Stimulated activated CD4-positive, alpha-beta T cell treated with anti-CD3 and anti-CD28 coated beads, TNF-alpha, amount 100 ng/mL, for 48 hours (primary cell): ENCODE measurements at regions not wholly inside any gene's neighbourhood (a gene's known extent, or its start where the extent isn't known, plus 50 kb on each side); places are given as distances from the start of the nearest gene placed in this dataset.
"Not testable (repeated sequence)": the region's sequence is repeated elsewhere in the genome, so short reads cannot be mapped to it uniquely, and the experiment has no call there.

Experiments used
- DNase-seq, 3 donors: peaks; one replicate each; pipeline ENCODE4 v3.0.0-alpha.2; 2020; ENCODE audit warnings: low read depth in 3 of 3

DNA sequence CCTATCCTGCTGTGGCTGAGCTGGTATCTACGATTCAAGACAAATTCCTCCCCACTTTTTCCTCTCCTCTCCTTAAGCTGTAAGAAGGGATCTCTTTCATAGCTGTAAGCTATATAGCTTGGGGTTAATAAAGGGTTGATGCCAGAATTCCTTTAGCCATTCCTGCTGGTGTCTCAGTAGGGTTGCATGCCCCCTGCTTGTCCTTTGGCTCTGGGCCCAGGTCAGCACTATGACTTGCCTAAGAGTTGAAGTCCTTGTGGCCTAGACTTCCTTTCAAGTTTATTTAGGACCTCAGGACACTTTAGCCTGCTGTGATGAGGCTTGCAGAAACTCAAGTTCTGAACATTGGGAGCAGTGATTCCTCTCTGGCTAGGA, 270.0 kb downstream of the AMY1C start:
- no peak for DNase-seq

DNA sequence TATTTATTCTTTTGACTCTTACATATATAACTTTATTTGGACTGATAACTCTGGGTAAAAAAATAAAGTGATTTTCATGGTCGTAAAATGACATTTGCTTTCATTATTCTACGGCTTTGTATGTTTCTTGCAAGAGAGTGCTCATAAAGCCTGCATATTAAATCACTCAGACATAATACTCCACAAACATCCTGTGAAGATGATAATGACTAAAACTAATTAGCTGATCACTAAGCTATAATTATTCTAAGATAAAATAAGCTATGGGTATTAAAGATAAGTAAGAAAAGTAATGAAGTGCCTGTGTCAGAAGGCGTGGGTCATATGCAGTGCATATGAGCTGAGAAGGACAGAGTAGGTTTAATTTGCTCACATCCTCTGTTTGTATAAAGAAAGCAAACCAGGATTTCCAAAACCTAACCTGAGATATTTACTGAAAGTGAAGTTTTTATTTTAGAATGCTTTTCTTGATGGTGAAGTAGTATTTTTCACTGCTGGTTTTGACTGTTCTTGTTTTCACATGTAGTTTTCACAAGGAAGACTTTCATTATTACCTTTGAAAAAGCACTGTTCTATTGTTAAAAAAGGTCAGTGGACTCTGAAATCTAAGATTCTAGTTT, 278.8 kb downstream of the AMY1C start:
- DNase-seq = no peak

DNA sequence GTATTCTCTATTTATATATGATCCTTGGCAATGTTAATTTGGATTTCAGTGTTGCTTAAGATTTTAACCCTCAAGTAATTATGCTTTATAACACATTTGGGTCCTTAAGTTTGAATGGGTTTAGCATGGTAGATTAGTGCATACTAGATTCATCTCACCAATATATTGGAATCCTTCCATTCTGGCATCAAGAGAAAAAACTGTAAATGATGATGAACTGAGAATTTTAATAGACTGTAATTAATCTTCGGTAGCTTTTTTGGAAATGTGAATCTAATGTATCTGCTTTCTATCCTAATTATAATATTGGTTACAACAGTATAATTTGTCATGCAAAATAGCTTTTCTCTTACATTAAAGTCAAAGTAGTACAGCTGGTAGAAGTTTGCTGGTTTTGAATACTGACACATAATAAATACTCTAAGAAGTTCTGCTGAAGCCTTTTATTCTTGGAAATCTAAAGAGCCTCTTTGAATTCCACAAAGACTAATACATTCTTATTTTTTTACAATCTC, 279.8 kb downstream of the AMY1C start:
- no peak for DNase-seq

DNA sequence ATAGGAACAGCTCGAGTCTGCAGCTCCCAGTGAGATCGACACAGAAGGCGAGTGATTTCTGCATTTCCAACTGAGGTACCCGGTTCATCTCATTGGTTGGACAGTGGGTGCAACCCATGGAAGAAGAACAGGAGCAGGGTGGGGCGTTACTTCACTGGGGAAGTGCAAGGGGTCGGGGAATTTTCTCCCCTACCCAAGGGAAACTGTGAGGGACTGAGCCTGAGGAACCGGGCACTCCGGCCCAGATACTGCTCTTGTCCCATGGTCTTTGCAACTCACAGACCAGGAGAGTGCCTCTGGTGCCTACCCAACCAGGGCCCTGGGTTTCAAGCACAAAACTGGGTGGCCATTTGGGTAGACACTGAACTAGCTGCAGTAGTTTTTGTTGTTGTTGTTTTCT, 307.1 kb downstream of the AMY1C start:
- DNase-seq = no peak

DNA sequence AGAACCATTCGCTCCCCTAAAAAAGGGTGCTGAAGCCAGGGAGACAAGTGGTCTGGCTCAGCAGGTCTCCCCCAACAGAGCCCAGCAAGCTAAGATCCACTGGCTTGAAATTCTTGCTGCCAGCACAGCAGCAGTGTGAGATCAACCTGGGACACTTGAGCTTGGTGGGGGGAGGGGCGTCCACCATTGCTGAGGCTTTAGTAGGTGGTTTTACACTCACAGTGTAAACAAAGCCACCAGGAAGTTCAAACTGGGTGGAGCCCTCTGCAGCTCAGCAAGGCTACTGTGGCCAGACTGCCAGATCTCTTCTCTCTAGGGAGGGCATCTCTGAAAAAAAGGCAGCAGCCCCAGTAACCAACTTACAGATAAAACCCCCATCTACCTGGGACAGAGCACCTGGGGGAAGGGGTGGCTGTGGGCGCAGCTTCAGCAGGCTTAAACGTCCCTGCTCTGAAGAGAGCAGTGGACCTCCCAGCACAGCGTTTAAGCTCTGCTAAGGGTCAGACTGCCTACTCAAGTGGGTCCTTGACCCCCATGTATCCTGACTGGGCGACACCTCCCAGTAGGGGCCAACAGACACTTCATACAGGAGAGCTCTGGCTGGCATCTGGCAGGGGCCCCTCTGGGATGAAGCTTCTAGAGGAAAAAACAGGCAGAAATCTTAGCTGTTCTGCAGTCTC, 307.7 kb downstream of the AMY1C start:
- DNase-seq = not testable (repeated sequence)

DNA sequence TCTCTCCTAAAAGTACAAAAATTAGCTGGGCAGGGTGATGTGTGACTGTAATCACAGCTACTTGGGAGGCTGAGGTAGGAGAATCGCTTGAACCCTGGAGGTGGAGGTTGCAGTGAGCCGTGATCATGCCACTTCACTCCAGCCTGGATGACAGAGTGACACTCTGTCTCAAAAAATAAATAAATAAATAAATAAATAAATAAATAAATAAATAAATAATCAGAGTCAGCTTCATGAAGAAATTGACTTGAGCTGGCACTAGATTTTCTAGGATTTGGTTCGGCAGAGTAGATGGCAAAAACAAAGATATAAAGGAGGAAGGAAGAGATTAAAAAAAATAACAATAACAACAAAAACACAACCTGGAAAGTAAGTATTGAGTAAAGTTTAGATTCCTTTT, 311.9 kb downstream of the AMY1C start:
- DNase-seq = not testable (repeated sequence)

DNA sequence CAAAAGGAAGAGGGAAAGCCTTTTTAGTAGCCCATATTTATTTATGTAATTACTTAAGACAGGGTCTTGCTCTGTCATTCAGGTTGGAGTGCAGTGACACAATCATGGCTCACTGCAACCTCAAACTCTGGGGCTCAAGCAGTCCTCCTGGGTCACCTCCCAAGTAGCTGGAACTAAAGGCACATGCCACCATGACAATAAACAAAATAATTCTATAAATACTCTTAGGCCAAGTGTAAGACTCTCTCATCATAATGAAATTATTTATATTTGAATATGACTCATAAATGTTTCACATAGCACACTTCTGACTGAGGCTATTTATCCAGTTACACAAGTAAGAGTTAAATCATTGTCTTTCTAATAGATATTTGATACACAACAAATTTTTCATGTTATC, 314.7 kb downstream of the AMY1C start:
- DNase-seq = no peak

DNA sequence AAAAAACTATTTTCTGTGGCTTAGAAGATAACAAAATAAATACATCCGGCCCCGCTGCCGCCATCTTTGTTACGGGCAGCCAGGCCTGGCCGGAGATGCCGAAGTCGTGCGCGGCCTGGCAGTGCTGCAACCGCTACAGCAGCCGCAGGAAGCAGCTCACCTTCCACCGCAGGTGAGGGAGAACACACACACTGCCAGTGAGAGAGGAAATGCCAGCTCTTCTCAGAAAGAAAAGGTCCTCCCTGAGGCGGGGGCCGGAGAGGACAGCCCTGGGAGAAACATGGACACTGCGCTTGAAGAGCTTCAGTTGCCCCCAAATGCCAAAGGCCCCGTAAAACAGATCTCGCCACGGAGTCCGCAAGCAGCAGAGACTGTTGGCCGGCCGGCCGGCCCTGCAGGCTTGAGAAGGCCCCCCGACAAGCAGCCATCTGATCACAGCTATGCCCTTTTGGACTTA, 323.2 kb downstream of the AMY1C start:
- no peak for DNase-seq

DNA sequence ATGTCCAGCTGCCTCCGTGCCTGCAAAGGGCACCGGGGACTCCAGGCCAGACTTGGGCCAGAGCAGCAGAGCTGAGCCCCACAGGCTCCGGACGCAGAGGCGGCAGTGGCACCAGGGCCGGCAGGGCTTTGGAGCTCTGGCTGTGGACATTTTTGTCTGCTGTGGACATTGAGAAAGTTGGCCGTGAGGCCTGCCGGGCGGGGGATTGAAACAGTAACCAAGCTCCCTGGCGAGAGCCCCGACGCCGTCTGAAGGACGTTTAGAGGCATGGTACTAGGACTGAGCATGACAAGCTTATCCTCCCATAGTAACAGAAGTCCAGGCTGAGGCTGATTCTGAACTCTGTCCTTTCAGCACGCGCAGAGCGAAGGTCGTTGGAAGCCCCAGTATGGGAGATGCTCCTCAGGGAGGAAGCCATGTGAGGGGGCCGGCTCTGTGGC, 323.8 kb downstream of the AMY1C start:
- DNase-seq = no peak

DNA sequence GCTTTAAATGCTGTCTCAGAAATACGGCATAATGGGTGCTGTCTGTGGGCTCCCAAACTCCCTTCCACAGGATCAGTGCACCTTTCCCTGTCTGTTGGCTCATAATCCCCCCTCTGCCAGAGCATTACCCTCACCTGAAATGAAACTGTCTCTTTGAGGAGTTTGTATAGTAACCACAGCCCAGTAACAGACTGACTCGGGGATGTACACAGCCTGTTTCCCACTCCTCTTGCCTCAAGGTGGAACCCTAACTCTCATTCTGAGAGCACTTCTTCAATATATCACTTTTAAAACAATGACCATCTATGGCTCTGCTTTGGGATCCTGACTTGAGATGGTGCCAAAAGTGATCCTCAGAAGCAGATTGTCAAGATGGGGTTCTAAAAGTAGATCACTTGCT, 332.5 kb downstream of the AMY1C start:
- DNase-seq = no peak

DNA sequence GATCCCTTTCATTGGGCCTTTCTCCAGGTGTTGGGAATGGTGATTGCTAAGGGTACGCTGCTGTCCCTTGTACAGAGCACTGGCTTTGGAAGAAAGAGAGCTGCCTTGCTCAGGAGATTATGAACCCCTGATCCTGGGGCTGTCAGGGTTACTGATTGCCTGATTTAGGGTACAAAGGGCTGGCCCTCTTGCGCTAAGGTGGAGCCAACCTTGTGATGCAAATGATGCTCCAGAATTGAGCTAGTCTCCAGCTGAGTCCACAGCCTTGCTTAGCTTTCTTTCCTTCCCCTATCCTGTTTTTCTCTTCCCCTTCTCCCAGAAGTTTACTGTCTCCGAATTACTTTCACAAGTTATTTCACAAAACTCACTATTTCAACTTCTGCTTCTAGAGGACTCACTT, 334.7 kb downstream of the AMY1C start:
- DNase-seq = no peak

DNA sequence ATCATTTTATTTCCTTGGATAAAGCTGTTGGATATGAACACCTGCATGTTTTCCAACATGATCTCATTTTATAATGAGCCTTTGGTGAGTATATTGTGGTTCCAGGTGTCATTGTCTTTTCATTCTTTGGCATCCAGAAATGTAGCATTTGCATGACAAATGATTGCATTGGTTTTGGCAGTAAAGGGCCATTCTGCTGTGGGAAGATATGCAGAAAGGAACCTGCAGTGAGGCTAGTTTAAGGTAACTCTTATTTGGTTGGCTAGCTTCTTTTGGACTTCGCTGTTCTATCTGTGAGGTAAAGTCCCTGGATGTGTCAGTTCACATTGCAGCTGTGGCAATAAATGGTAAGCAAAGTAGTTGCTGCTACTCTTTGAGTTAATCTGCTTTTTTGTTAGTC, 343.0 kb downstream of the AMY1C start:
- no peak for DNase-seq

DNA sequence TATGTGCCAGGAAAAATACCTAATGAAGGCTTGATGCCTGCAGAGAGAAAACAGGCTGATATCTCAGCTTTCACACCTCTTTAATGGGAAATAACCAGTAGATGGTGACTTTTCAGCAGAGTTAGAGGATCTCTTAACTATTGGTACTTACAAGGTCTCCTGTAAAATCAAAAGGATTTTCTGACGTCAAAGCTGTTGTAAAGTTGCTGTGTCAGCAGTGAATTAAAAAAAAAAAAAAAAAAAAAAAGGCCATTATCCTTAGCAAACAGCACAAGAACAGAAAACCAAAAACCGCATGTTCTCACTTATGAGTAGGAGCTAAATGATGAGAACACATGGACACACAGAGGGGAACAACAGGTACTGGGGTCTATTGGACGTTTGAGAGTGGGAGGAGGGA, 349.1 kb downstream of the AMY1C start:
- no peak for DNase-seq

DNA sequence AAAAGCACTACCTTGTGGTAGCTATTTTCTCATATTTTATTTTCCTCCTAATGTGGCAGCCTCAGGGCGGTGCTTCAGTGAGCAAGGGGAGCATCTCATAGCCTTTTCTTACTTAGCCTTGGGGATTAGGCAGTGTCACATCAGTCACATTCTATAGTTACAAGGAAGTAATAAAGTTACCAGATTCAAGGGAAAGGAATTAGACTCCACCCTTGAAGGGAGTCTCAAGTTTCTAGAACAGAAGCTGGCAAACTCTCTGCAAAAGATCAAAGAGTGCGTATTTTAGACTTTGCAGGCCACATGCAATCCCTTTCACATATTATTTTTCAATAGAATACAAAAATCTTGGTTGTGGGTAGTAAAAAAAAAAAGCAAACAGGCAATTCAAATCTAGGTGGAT, 350.4 kb downstream of the AMY1C start:
- no peak for DNase-seq

DNA sequence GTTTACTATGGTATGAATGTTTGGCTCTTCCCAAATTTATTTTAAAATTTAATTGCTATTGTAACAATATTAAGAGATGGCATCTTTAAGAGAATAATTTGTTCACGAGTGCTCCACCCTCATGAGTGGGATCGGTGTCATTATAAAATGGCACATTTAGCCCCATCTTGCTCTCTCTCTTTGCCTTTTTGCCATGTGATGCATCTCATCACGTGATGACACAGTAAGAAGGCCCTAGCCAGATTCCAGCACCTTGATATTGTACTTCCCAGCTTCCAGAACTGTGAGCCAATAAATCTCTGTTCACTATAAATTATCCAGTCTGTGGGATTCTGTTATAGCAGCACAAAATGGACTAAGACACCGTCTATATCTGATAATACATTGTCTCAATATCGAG, 355.8 kb downstream of the AMY1C start:
- DNase-seq = no peak

DNA sequence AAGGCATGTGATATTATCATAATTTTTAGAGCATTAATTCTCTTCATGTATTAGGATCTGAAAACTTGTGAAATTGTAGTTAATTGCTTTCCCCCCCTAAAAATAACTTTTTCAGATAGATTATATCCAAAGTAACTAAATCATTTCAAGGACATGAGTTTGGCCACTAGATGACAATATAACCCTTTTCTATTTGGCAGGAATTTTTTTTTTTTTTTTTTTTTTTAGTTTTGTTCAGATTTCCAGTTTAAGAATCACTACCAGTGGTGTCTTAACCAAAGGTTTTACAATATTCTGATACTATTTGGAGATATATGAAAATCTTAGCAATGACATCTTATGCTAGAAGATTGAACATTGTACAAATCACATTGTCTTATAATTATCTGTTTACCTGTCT, 370.8 kb downstream of the AMY1C start:
- no peak for DNase-seq

DNA sequence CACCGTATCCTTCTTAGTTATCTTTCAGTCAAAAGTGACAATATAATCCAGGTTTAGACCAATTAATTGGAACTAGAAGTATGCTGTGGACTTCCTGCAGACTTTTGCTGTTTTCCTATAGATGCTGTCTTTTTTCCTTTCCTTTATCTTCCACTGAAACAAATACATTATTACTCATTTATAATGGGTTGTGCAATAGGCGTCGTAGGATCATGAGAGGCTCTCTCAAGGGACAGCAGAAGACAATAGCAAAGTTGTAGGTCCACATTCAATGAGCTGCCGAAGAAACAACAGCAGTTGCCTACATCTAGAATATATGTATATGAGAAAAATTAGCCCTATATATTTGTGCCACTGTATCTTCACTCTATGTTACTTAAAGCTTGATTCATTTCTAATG, 371.6 kb downstream of the AMY1C start:
- no peak for DNase-seq

DNA sequence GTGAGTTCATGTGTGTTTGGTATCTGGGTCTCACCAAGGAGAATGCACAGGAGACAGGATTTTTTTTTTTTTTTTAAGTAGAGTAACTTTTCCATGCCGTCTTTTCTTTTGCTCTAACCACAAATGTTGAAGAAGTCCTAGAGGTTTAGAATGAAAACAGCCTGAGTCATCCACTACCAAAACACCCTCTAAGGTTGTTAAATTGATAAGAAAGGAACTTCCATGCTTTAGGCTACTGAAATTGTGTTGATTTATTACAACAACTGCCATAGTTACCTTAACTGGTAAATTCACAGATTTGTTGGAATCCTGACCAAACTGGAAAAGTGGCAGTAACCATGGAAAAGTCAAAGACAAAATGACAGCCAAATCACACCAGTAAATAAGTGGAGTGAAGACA, 375.6 kb downstream of the AMY1C start:
- DNase-seq = no peak

DNA sequence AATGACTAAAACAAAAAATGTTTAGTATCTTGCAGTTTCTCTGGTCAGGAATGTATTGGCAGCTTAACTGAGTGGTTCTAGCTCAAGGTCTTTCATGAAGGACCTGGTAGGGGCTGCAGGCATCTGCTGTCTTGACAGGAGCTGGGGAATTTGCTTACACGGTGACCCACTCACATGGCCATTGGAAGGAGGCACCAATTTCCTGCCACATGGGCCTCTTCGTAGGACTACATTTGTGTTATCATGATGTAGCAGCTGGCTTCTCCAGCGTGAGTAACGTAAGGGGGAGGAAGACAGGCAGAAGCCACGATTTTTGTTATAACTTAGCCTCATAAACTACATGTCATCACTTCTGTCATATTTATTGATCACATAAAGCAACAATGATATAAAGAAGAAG, 376.3 kb downstream of the AMY1C start:
- no peak for DNase-seq

DNA sequence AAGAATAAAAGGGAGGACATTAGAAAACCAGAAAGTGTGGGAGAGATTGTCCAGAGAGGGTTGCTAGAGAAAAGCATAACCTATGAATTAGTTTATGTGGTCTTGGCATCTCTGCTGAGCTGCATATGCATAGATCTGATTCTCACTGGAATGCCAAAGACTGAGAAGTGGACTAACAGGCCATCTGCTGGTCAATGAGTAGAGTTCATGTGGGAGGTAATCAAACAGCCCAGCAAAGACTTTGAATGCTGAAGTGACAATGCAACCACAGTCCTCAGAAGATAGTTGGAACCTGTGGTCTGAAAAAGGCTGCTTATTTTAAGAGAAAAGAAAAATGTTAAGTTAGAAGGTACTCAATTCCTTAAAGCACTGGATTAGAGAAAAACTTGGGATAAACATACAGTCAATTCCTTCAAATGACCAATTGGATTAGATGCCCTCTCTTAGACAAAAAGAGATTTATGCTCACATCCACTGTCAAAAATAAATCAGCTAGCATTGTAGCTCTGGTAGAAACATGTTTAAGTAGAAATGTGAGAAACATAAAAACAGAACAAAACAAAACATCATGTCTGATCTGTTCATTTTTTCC, 382.8 kb downstream of the AMY1C start:
- DNase-seq = no peak

DNA sequence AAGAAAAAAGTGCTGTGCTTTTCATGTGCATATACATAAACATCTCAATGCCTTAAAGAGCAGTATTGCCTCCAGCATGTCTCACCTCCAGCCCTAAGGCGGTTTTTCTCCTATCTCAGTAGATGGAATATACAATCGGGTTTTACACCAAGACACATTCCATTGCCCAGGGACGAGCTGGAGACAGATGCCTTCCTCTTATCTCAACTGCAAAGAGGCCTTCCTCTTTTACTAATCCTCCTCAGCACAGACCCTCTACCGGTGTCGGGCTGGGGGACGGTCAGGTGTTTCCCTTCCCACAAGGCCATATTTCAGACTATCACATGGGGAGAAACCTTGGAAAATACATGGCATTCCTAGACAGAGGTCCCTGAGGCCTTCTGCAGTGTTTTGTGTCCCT, 385.3 kb downstream of the AMY1C start:
- DNase-seq = not testable (repeated sequence)

DNA sequence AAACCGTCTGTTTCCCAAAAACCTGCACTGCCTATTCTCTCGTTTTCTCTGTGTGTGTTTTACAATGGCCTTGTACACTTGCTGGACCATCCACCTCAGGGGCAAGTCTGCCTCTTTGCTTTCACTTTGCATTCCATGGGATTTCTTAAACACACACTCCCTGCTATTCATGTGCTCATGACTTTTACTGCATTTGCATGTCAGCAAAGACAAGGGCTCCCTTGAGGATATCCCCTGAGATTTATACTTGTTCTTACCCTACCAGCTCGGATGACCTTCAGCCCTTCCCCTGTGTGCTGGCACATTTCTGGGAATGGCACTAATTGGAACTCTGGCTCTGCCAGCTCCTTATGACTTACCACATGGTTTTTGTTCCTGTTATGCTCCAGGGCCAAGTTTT, 386.9 kb downstream of the AMY1C start:
- DNase-seq = no peak

DNA sequence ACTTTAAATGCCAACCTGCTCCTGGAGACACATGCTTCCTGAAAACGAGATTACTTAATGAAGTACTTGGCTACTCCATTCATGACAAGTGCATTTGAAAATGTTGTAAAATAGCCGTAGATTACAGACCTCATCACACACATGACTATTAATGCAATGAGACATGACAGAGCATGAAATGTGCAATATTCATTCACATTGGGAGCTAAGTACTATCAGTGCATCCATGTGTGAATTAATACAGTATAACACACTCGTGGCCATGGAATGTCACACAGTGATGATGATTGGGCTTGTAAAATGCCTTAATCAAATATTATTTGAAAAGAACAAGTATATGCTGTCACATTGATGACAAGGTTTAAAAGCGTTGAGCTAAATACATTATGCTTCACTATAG, 407.0 kb downstream of the AMY1C start:
- no peak for DNase-seq
